ENCODE measurements at regions not wholly inside any gene's neighbourhood (a gene's known extent, or its start where the extent isn't known, plus 50 kb on each side); places are given as distances from the start of the nearest gene placed in this dataset.

- TF ChIP-seq CREB1 (IDR thresholded peaks at IDR 0.05; ENCODE audit: low read depth): no peak
- TF ChIP-seq YY1 (IDR thresholded peaks at IDR 0.05; ENCODE audit: low read depth): no peak
These were observed 110.1 kb downstream of the CARTPT start for GRCh38 chr5:71829206-71829605.

- TF ChIP-seq TAF1 (IDR thresholded peaks at IDR 0.05; ENCODE audit: low read depth) (no peak), TEAD4 (IDR thresholded peaks at IDR 0.05) (no peak), EP300 (IDR thresholded peaks at IDR 0.05; ENCODE audit: borderline replicate concordance) (no peak), EGR1 (IDR thresholded peaks at IDR 0.05) (no peak)
These were observed 111.8 kb downstream of the CARTPT start for GRCh38 chr5:71830681-71831539.

GRCh38 chr5:71832812-71833715 is 114.0 kb downstream of the CARTPT start:
- TF ChIP-seq, protein P1, sequence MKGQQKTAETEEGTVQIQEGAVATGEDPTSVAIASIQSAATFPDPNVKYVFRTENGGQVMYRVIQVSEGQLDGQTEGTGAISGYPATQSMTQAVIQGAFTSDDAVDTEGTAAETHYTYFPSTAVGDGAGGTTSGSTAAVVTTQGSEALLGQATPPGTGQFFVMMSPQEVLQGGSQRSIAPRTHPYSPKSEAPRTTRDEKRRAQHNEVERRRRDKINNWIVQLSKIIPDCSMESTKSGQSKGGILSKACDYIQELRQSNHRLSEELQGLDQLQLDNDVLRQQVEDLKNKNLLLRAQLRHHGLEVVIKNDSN (IDR thresholded peaks at IDR 0.05): no peak
- no peak for TF ChIP-seq EGR1 (IDR thresholded peaks at IDR 0.05)
- no peak for TF ChIP-seq CEBPB (IDR thresholded peaks at IDR 0.05)
- no peak for TF ChIP-seq TCF12 (IDR thresholded peaks at IDR 0.05; ENCODE audit: low read depth)
- TF ChIP-seq, protein P2, sequence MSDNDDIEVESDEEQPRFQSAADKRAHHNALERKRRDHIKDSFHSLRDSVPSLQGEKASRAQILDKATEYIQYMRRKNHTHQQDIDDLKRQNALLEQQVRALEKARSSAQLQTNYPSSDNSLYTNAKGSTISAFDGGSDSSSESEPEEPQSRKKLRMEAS (IDR thresholded peaks at IDR 0.05): no peak
- TF ChIP-seq REST (IDR thresholded peaks at IDR 0.05; ENCODE audit: low read depth): no peak
- no peak for TF ChIP-seq TAF1 (IDR thresholded peaks at IDR 0.05; ENCODE audit: low read depth)
- TF ChIP-seq FOXM1 (IDR thresholded peaks at IDR 0.05; ENCODE audit: borderline replicate concordance, low read depth): no peak
- TF ChIP-seq CREB1 (IDR thresholded peaks at IDR 0.05; ENCODE audit: low read depth): no peak
- no peak for TF ChIP-seq NFIC (IDR thresholded peaks at IDR 0.05)
- TF ChIP-seq TEAD4 (IDR thresholded peaks at IDR 0.05): no peak
- no peak for TF ChIP-seq EP300 (IDR thresholded peaks at IDR 0.05; ENCODE audit: borderline replicate concordance)
- no peak for TF ChIP-seq ZBTB7A (IDR thresholded peaks at IDR 0.05; ENCODE audit: low read depth)
- no peak for TF ChIP-seq RAD21 (IDR thresholded peaks at IDR 0.05; ENCODE audit: low read depth)
- no peak for TF ChIP-seq YY1 (IDR thresholded peaks at IDR 0.05; ENCODE audit: low read depth)

- TF ChIP-seq, protein P2 (IDR thresholded peaks at IDR 0.05): no peak
These were observed 115.5 kb downstream of the CARTPT start for GRCh38 chr5:71834601-71835000.

- TF ChIP-seq EGR1 (IDR thresholded peaks at IDR 0.05) (no peak), RAD21 (IDR thresholded peaks at IDR 0.05; ENCODE audit: low read depth) (no peak)
These were observed 117.0 kb downstream of the CARTPT start for GRCh38 chr5:71836084-71836483.

DNA sequence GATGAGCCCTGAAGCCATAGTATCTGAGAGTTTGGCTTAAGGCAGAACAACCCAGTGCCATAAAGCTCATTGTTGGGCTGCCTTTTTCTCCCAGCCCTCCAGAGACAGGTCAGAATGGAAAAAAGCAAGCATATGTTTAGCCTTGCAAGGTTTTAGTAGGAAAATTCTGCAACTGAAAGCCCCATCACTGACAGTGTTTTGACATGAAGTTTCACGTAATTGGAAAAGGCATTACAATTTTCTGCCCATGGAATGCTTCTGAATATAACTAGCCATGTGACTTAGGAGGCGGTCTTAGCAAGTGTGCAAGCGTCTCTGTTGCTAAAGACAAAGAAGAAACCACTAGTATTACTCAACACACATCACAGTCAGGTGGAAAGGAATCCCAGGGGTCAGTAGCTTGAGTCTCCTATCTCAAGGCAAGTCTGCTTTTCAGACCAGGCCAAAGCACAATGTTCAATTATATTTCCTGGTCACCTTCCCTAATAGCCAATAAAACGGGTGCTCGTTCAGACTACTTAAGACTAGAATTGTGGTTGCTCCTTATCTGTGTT is 117.6 kb downstream of the CARTPT start:
- TF ChIP-seq, protein P1 (IDR thresholded peaks at IDR 0.05): no peak
- TF ChIP-seq FOXM1 (IDR thresholded peaks at IDR 0.05; ENCODE audit: borderline replicate concordance, low read depth) (no peak), RAD21 (IDR thresholded peaks at IDR 0.05; ENCODE audit: low read depth) (no peak), REST (IDR thresholded peaks at IDR 0.05; ENCODE audit: low read depth) (no peak), TAF1 (IDR thresholded peaks at IDR 0.05; ENCODE audit: low read depth) (no peak), TEAD4 (IDR thresholded peaks at IDR 0.05) (no peak), EGR1 (IDR thresholded peaks at IDR 0.05) (no peak), EP300 (IDR thresholded peaks at IDR 0.05; ENCODE audit: borderline replicate concordance) (no peak), CEBPB (IDR thresholded peaks at IDR 0.05) (no peak), CREB1 (IDR thresholded peaks at IDR 0.05; ENCODE audit: low read depth) (no peak), ZBTB7A (IDR thresholded peaks at IDR 0.05; ENCODE audit: low read depth) (no peak), NFIC (IDR thresholded peaks at IDR 0.05) (no peak)
- TF ChIP-seq, protein P2 (IDR thresholded peaks at IDR 0.05): no peak
